GM19395 (cell line): ENCODE measurements at regions not wholly inside any gene's neighbourhood (a gene's known extent, or its start where the extent isn't known, plus 50 kb on each side); places are given as distances from the start of the nearest gene placed in this dataset.

Source experiments
- ATAC-seq: cut with Tn5 transposase; IDR thresholded peaks from one replicate; pipeline ENCODE4 v1.9.1; 2021; ENCODE audit warnings: mild to moderate bottlenecking, moderate library complexity; ENCODE audit not compliant: unreplicated experiment

DNA sequence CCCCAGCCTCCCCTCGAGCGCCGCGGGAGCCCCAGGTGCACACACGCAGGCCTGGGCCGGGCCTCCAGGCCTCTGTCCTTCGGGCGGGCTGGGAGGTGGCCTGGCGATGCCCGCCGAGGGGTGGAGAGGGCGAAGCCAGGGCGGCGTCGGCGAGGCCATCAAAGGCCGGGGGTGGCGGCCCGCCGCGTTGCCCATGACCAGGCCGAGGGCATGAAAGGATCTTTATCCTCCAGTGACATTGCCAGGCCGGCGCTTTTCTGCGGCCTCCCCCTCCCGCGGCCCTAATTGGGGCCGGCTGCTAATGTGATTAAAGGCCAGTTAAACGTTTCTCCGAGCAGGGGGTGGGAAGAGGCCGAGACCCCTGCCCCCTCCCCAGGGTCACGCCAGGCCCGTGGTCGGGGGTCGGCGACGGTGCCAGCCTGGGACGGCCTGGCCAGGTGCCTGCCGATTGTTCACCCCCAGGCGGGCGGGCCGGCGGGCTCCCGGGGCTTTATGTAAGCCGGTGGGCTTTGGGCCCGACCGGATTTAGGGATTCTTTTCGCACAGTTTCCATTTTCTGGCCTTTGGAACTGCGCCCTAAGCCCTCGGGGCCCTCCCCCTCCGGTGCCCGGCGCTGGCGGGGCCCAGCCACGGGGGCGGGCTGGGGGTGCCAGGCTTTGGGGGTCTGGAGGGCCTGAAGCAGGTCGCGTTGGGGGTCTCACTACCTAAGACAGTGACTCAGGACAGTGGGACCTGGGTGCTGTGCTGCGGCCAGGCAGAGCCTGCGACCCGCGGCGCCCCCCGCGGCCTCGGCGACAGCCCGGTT is 103.2 kb upstream of the DIO3 start:
- ATAC-seq: no peak

DNA sequence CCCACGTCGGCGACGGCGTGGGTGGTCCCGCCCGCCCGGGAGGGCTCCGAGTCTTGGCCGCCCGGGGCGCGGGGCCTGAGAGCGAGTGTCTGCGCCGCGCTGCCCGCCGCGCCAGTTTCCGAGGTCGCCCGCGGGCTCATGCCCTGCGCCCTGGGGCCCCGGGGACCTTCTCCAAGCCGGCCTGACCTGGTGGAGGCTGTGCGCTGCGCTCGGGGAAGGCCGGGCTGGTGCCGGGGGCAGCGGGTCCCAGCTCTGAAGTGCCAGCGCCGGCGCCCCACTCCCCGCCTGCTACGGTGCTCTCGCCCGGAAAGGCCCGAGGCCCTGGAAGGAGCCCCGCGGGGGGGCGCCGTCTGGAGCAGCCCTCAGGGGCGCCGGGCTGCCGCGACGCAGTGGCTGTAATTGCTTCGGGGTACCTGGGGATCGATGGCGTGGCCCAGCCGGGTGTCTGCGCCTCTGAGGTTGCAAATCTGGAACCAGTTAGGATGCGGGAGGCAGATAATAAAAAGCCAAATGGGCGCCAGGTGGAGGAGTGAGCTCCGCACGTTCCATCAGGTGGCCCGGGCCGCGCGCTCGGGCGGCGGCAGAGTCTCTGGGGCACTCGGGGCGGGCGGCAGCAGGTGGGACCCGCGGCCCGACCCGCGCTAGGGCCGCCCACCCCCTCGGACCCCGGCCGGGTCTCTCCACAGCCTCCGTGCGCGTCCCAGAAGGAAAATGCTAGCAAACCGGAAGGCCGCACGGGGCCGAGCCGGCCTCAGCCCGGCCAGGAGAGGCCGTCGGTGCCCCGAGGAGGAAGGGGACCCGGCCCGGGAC is 102.3 kb upstream of the DIO3 start:
- ATAC-seq: no peak

DNA sequence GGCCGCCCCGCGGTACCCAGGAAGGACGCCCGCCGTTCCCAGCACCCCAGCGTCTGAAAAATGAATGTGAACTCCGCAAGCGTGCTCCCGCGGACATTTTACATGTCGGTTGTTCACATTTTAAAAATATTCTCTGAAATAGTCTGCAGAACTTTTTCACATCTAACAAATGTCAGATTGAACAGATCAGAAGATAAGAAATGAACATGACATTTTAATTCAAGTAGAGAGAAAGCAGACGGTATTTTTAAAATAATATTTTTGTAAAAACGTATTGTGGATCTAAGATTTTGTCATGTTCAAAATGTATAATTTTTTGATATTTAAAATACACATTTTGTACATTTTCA is 101.8 kb upstream of the DIO3 start:
- no peak for ATAC-seq

DNA sequence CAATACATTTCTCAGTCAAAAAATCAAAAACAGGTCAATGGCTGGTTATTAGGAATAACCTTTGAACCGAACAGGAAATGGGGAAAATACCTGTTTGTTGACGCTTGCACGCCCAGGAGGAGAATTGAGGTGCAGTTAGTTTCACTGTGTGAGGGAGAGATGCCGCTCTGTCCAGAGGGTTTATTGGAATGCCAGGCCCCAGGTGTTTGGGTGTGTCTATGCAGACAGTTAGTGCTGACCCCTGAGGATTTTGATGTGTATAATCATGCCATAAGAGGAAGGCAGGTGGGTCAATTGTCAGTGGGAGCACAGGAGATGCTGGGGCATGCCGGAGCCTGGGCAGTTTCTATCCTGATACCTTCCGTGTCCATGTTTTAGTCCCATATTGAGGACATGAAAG is 100.8 kb upstream of the DIO3 start:
- no peak for ATAC-seq

DNA sequence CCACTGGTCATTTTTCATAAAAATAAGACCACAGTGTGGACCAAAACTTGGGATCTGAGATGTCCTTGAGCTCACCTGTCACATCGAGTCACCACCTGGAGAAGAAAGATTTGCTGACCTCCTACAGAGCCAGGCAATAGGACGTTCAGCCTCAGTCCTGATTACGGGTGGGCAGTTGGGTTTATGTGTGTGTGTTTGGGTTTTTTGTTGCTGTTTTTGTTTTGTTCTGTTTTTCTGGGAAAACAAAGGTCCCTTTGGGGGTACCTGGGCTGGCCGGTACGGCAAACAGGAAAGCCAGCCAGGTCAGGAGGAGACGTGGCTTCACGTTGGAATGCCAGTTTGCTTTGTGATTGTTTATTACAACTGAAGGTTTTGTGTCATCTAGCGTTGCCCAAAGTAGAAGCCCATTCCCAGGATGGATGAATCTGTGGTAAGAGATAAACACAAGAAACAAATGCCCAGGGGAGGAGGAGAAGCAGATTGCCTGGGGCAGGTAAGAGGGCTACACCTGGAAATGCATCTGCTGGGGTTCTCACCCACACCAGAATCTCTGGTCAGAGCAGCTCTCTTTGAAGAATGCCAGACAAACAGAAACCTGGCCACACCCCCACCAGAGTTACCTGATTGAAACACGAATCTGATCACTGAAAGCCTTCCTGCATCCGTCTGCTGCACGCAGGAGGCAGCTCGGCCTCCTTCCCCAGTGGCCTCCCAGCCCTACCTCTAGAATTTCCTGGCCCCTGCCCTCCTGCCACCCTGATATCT is 100.1 kb upstream of the DIO3 start:
- ATAC-seq: no peak

DNA sequence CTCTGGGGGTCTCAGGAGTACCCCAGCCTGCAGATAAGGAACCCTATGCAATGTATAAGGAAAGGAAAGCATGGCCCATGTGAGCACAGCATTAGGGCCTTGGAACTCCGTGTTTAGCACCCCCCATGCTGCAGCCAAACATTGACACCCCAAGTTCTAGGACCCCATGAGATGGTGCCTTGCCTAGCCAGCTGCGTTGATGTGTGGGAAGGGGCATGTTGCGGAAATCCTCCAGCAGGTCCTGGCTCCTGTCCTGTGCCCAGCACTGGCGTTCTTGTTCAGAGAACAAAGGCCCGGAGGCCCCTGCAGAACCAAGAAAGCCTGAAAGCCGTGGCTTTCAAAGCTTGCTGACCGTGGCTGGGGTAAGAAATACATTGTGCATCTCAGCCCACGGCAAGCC is 99.4 kb upstream of the DIO3 start:
- no peak for ATAC-seq

DNA sequence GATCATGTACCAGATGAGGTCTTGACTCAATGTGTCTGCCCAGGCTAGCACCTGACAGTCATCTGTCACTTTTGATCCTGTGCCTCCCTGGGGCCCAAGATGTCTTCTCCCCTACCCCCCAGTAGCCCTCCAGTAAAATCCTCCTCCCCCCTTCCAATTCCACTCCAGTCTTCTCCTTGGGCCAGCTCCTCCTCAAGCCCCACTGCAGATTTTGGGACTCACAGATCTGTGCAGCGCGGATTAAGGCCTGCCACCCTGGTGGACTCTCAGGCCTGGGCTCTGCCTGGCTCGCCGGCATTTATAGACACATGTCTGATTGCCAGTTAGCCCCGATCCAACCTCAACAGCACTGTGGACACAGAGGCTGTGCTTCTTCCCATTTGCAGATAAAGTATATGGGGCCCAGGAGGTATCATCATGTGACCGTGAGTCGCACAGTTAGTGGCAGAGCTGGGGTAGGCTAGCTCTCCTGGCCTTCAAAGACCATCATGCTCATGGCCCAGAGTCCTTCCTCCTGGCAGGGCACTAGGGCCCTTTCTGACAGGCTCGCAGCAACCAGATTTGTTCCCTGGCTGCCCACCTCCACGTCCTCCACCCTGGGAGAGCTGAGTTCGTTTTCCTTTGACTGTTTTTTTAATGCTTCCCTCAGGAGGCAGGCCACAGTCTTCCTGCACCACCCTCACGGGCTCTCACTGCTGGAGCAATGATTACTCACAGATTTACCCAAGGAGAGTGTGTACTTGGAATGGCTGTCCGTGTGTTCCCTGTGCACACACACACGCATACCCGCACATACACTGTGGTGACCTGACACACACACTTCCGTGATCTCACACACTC is 98.3 kb upstream of the DIO3 start:
- no peak for ATAC-seq

DNA sequence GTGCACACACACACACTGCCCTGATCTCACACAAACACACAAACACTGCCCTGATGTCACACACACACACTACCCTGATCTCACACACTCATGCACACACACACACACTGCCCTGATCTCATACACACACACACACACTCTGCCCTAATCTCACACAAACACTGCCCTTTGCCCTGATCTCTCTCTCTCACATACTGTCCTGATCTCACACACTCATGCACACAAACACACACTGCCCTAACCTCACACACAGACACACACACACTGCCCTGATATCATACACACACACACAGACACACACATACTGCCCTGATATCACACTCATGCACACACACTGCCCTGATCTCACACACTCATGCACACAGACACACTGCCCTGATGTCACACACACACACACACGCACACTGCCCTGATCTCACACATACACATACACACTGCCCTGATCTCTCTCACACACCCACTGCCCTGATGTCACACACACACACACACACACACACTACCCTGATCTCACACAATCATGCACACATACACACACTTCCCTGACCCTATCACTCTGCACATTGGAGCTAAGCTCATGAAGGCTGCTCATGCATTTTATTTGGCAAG is 97.6 kb upstream of the DIO3 start:
- no peak for ATAC-seq

DNA sequence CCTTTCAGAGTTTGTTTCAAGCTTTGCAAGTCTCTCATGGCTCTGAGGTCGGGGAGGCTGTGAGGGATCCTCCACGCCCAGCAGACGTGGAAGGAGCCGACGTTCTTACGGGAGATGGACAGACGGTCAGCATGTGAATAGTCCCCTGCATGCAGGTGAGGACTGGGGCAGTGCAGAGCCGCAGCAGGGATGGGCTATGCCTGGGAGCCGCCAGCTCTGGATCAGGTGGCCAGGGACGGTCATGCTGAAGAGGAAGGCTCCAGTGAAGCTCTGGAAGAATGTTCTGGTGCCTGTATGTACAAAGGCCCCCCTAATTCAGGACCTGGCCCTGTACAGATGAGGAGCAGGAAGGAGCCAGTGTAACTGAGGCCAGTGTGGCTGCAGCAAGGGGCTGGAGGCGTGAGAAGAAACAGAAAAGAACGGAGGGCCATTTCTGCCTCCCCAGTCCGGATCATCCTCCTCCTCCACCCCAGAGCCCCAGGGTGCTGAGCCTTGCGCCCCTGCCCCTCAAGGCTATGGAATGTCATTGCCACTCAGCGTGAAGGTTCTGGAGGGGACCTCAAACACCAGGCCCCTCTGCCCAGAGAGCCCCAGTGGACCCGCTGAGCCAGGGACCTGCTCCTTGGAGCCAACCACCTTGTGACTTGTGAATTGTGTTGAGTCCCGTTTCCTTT is 96.8 kb upstream of the DIO3 start:
- ATAC-seq: no peak

DNA sequence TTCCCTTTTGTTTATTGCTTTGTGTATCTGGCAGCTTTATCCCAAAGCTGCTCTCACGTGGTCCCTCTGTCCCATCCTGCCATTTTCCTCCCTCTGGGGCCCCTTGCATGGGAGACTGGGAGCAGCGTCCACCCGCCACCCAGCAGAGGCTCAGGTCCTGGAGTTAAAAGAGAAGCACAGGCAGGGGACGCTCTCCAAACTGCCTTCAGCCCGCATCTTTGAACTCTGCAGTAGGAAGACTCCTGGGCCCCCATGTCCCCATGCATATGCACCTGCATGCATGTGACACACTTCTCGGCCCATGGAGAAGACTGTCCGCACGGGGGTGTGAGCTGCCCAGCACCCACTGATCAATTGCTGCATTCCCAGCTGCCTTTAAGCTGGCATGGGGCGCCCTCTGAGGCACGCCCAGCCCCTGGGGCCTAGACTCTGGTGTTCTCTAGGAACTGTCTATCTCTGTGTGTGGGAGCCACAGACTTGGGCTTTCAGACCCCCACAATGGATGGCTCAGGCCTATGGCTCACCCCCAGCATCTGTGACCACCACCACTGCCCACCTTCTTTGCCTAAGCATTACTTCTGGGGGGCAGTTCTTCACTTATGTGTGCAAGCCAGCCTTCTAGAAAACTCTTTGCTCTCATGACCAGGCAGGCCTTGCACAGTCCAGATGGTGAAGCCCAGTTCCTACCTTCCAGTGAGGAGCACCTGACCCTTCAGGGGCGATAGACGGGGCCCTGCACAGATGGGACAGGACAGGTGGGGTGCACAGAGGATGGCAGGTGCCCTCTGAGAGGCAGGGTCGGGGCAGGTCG is 96.1 kb upstream of the DIO3 start:
- no peak for ATAC-seq

DNA sequence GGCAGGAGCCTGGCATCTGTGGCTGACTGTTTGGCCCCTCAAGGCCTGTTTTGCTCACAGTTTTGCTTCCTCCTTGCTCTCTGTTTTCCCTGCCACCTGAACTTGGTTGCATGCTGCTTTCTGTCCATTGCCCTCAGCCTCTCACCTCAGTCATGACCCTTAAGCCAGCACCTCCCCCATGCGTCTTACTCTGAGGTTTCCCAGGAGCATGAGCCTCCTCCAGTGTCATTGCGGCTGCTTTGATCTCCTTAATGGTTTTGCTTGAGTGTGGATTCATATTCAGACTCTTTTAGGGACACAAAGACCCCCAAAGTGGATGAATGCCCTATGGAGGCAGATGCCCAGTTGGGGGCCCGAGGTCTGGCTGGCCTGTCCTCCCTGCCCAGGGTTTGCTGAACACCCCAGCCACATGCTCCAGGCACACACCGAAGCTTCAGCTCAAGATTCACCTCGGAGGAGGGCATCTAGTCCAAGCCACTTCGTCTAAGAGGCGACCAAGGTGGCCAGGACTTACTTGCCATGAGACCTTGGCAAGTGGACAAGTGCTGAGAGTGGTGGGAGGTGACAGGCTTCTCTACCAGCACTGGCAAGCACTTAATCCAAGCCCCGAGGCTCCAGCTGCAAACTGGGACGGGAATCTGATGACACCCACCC is 95.4 kb upstream of the DIO3 start:
- ATAC-seq: no peak

DNA sequence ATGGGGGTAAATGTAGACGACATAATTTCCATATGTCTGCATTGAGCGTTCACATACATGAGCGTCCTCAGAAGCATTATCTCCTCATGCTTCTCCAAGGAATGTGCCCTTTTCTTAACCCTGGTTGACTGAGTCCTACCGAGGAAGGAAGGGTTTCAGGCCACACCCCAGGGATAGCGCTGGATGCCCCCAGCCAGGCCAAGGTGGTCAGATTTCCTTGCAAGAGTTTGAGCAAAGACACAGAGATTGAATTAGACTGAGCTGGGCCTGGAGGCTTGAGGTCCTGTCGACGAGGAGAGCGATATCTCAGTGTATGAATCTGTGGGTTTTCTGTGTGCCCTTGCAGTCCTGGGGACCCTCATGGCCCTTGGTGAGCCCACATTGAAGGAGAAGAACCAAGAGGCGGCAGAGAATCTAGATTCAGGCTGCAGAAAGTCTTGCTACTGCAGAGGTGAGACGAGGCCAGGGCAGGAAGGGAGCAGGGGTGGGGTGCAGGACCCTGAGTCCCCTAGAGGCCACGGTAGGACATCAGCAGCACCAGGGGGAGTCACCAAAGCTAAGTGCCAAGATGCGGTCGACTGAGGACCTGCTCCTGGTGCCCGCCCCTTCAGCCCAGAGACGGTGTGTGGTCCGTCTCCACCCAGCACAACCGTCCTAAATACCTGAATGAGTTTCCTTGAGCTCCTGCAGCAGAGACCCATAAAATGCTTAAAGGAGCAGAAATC is 94.7 kb upstream of the DIO3 start:
- no peak for ATAC-seq

DNA sequence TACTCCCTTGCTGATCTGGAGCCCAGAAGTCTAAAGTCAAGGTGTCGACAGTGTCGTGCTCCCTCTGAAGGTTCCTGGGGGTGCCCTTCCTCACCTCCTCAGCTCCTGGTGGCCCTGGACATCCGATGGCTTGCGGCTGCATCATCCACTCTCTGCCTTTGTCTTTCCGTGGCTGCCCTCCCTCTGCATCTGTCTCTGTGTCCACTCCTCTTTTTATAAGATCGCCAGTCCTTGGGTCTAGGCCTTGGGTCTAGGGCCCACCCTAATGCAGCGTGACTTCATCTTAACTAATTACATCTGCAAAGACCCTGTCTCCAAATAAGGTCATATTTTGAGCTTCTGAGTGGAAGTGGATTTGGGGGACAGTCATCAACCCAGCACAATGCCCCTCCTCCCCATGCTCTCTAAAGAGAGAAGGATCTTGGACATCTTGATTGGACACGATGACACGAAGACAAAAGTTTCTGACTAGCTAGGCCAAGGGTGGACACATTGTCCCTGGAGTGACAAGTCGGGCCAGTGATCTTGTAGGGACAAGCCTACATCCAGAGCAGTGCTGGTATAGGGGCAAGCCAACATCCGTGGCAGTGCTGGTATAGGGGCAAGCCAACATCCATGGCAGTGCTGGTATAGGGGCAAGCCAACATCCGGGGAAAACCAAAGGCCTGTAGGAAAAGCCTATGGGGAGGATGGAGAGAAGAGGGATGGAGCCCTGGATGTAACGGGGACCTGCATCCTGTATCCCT is 93.9 kb upstream of the DIO3 start:
- ATAC-seq: no peak

DNA sequence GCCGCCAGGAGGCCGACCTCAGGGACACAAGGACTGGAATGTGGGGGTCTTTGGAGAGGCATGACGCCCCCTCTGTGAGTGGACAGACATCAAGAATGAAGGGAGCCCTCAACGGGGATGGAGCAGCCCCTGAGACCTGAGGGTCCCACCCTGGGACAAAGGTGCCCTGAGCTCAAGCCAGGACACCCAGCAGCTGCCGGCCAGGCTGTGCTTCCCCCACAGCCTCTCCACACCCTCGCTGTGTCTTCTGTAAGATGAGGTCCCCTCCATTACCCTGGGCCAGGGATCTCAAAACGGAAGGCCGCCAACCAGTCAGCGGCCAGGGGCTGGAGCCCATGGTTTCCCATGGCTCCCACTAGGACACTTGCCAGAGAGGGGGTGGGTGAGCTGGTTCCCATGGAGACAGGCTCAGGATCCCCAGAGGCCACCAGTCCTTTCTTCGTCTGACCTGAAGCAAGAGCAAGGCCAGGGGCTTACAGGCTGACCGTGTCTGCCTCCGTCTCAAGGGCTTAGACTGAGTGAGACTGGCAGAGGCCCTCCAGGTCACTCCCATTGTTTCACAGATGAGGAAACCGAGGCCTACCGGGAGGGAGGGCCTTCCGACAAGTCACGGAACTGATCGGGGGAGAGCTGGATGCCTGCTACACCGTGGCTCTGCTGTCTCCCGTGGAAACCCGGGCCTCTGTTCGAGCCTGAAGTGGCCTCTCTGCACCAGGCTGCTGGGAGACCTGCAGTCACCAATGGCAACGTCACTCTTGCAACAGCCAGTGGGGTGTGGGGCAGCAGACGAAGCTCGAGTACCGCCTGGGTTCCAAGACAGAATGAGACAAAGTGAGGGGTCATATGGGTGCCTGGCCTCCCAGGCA is 91.7 kb upstream of the DIO3 start:
- no peak for ATAC-seq

DNA sequence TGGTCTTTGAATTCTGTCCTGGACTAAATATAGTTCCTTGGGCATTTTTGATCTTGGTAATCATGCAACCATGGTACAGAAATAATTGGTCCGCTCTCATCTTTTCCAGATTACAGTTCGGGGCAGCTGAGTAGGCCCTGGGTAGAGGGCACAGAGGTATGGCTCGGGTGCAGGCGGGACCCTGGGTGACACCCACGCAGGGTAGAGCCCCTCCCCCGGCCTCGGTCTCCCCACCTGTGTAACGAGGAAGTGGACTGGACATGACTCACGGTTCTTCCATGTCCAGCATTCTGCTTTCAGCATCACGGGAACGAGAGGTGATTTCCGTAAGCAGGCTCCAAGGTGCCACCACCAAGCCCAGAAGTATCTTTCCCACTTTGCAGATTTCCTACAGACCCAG is 91.0 kb upstream of the DIO3 start:
- no peak for ATAC-seq
